GM23338 (cell line): ENCODE measurements at regions not wholly inside any gene's neighbourhood (a gene's known extent, or its start where the extent isn't known, plus 50 kb on each side); places are given as distances from the start of the nearest gene placed in this dataset.

Source experiments
- ATAC-seq: fragments of 200-7000 bp; cut with Tn5 transposase; 3 replicates; pipeline ENCODE4 v1.9.1; 2020
- DNase-seq: peaks from one replicate; pipeline ENCODE4 v3.0.0-alpha.2; 2015; ENCODE audit warnings: low spot score
- H2AFZ ChIP-seq: fragments of 200-600 bp; sonication (generic); 2 replicates; pipeline ENCODE4 v1.8.0; 2016; ENCODE audit warnings: antibody characterized with exemption, mild to moderate bottlenecking, moderate library complexity
- H3F3A ChIP-seq: fragments of 200-600 bp; sonication (generic); replicated peaks from 2 replicates; pipeline ENCODE4 v1.8.0; 2017; ENCODE audit warnings: antibody characterized with exemption, mixed run types, low read depth
- H3K27ac ChIP-seq: fragments of 200-600 bp; sonication (generic); 2 replicates; pipeline ENCODE4 v1.6.1; 2016; ENCODE audit warnings: low read depth
- H3K27me3 ChIP-seq: fragments of 200-600 bp; sonication (generic); 2 replicates; pipeline ENCODE4 v1.8.0; 2016; ENCODE audit warnings: mild to moderate bottlenecking, mixed run types, moderate library complexity; ENCODE audit not compliant: insufficient read depth
- H3K36me3 ChIP-seq: fragments of 200-600 bp; sonication (generic); 2 replicates; pipeline ENCODE4 v1.8.0; 2016; ENCODE audit warnings: mild to moderate bottlenecking; ENCODE audit not compliant: insufficient read depth
- H3K4me1 ChIP-seq: fragments of 200-600 bp; sonication (generic); 2 replicates; pipeline ENCODE4 v1.8.0; 2016; ENCODE audit warnings: mild to moderate bottlenecking, moderate library complexity; ENCODE audit not compliant: insufficient read depth
- H3K4me2 ChIP-seq: fragments of 200-600 bp; sonication (generic); 2 replicates; pipeline ENCODE4 v1.7.1; 2017; ENCODE audit warnings: mixed run types
- H3K4me3 ChIP-seq: fragments of 200-600 bp; sonication (generic); 2 replicates; pipeline ENCODE4 v1.6.1; 2016; ENCODE audit warnings: mixed run types
- H3K79me2 ChIP-seq: fragments of 200-600 bp; sonication (generic); replicated peaks from 2 replicates; pipeline ENCODE4 v1.8.0; 2017; ENCODE audit warnings: mild to moderate bottlenecking; ENCODE audit not compliant: insufficient read depth
- H3K9me2 ChIP-seq: fragments of 200-600 bp; sonication (generic); 2 replicates; pipeline ENCODE4 v1.8.0; 2017; ENCODE audit not compliant: insufficient read depth
- H4K20me1 ChIP-seq: fragments of 200-600 bp; sonication (generic); replicated peaks from 2 replicates; pipeline ENCODE4 v1.8.0; 2017; ENCODE audit warnings: mild to moderate bottlenecking; ENCODE audit not compliant: insufficient read depth
- H3K27ac Mint-ChIP-seq: 2 replicates; pipeline ENCODE4 v1.8.0; 2020; ENCODE audit warnings: inconsistent platforms, mild to moderate bottlenecking, moderate library complexity, mixed read lengths
- H3K27me3 Mint-ChIP-seq: 3 replicates; pipeline ENCODE4 v1.8.0; 2022; ENCODE audit warnings: low read depth, mild to moderate bottlenecking, moderate library complexity, mixed read lengths, inconsistent platforms; ENCODE audit not compliant: insufficient read depth, poor library complexity
- H3K36me3 Mint-ChIP-seq: 3 replicates; pipeline ENCODE4 v1.8.0; 2021; ENCODE audit warnings: low read depth, mild to moderate bottlenecking, inconsistent platforms, moderate library complexity, mixed read lengths
- H3K4me1 Mint-ChIP-seq: 3 replicates; pipeline ENCODE4 v1.8.0; 2020; ENCODE audit warnings: mild to moderate bottlenecking, inconsistent platforms, mixed read lengths
- H3K4me3 Mint-ChIP-seq: 3 replicates; pipeline ENCODE4 v1.8.0; 2021; ENCODE audit warnings: moderate library complexity, mild to moderate bottlenecking, inconsistent platforms, mixed read lengths
- H3K9me3 Mint-ChIP-seq: 3 replicates; pipeline ENCODE4 v1.8.0; 2020; ENCODE audit warnings: moderate library complexity, mild to moderate bottlenecking, inconsistent platforms, mixed read lengths
- CREB1 ChIP-seq: fragments of 250-450 bp; sonication (Bioruptor Pico); IDR thresholded peaks from 2 replicates; pipeline ENCODE4 v1.5.0; 2020; ENCODE audit warnings: low read depth, mild to moderate bottlenecking, moderate library complexity
- CTCF ChIP-seq, 2 experiments: fragments of 200-600 bp in 1 of 2; sonication (generic) in 1 of 2; conservative IDR thresholded peaks; 2 replicates each; pipeline versions ENCODE4 v1.5.1 to v1.6.1; 2016 to 2017; ENCODE audit warnings: antibody characterized with exemption in 2 of 2, low read depth in 2 of 2, mild to moderate bottlenecking in 2 of 2, moderate library complexity in 1 of 2
- ETS1 ChIP-seq: IDR thresholded peaks from 2 replicates; pipeline ENCODE4 v1.6.1; 2016; ENCODE audit warnings: antibody characterized with exemption
- EZH2 ChIP-seq: fragments of 200-600 bp; sonication (generic); IDR thresholded peaks from one replicate; pipeline ENCODE4 v1.8.0; 2017; ENCODE audit warnings: antibody characterized with exemption, mild to moderate bottlenecking, low read depth; ENCODE audit not compliant: unreplicated experiment
- EZH2phosphoT487 ChIP-seq: fragments of 200-600 bp; sonication (generic); IDR thresholded peaks from one replicate; pipeline ENCODE4 v1.8.1; 2018; ENCODE audit warnings: antibody characterized with exemption; ENCODE audit not compliant: unreplicated experiment
- JUNB ChIP-seq: IDR thresholded peaks from one replicate; pipeline ENCODE4 v1.6.1; 2016; ENCODE audit warnings: antibody characterized with exemption; ENCODE audit not compliant: unreplicated experiment
- POLR2AphosphoS5 ChIP-seq: IDR thresholded peaks from 2 replicates; pipeline ENCODE4 v1.6.1; 2016; ENCODE audit warnings: antibody characterized with exemption, low read depth
- REST ChIP-seq: IDR thresholded peaks from one replicate; pipeline ENCODE4 v1.6.1; 2018; ENCODE audit warnings: antibody characterized with exemption; ENCODE audit not compliant: unreplicated experiment
- STAT1 ChIP-seq: IDR thresholded peaks from one replicate; pipeline ENCODE4 v1.6.1; 2016; ENCODE audit warnings: antibody characterized with exemption; ENCODE audit not compliant: unreplicated experiment
- ZNF114 ChIP-seq: fragments of 250-450 bp; sonication (Bioruptor Pico); IDR thresholded peaks from 2 replicates; pipeline ENCODE4 v1.5.0; 2020; ENCODE audit warnings: mild to moderate bottlenecking, moderate library complexity
- ZNF331 ChIP-seq: fragments of 250-450 bp; sonication (Bioruptor Pico); IDR thresholded peaks from 2 replicates; pipeline ENCODE4 v1.5.0; 2020; ENCODE audit warnings: low read depth, mild to moderate bottlenecking, moderate library complexity

DNA sequence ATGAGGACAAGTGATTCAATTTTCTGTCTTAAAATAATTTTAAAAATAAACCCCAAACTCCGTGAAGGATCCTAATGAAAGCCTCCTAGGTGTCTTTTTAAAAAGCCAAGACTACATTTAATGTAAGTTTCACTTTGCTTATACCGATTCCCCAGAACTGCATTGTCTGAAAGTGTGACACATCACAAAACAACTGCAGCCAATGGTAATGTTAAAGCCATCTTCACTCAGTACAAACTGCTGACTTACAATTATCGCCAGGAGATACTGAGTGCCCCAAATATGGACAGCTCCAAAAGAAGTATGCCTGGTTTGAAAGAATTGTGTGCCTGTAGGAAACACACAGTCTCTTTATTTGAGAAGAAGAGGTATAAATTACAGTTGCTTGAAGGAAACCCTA, 73.7 kb upstream of the SPANXB1 start:
- Histone ChIP-seq H3K4me3 (no peak overlapping the region), H2AFZ (no peak overlapping the region), H3K79me2 (no peaks in the 10 kb centered on the region), H3K9me2 (no peaks in the 10 kb centered on the region), H3K27ac (no peak overlapping the region), H3K36me3 (no peaks in the 10 kb centered on the region), H3K4me1 (no peaks in the 10 kb centered on the region), H3F3A (no peaks in the 10 kb centered on the region), H3K27me3 (no peaks in the 10 kb centered on the region), H3K4me2 (no peak overlapping the region), H4K20me1 (no peaks in the 10 kb centered on the region)
- Mint-ChIP-seq H3K4me1 (no peaks in the 10 kb centered on the region; the same call in 2 of the 3 replicates), H3K27me3 (peaks cover 2% of the 10 kb centered on the region), H3K4me3 (no peak overlapping the region), H3K9me3 (peaks cover 6% of the 10 kb centered on the region), H3K36me3 (peaks cover 4% of the 10 kb centered on the region; the same call in 2 of the 3 replicates), H3K27ac (no peak overlapping the region)
- no peak for ATAC-seq
- TF ChIP-seq CTCF (conservative IDR thresholded peaks at IDR 0.05; ENCODE audit: low read depth in 2 of 2): no peak
- TF ChIP-seq JUNB: no peak
- no peak for TF ChIP-seq CREB1
- TF ChIP-seq ETS1: no peak
- TF ChIP-seq ZNF331 (CRISPR knock-in tag): no peak
- DNase-seq: no peak

DNA sequence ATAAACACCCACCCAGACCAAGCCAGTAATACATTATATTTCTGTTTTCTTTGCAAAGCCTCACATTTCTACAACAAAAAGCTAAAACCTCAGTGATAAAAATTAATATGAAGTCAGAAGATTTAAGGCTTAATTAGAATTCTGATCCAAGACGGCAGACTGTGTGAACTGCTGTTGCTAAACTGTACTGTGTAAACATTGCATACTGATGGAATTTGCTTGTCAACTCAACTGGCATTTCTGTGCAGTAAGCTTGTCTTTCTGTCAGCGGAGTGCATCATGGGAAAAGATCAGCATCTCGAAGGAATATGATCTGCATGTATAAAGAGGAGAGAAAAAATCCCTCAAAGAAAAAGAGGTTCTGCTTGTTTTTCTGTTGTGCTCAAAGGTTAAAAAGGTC, 69.4 kb upstream of the SPANXB1 start:
- Histone ChIP-seq H4K20me1 (no peaks in the 10 kb centered on the region), H3K27me3 (no peaks in the 10 kb centered on the region), H3K9me2 (no peaks in the 10 kb centered on the region), H3K4me2 (no peak overlapping the region), H3F3A (no peaks in the 10 kb centered on the region), H3K4me3 (no peak overlapping the region), H3K79me2 (no peaks in the 10 kb centered on the region), H3K27ac (no peak overlapping the region), H2AFZ (no peak overlapping the region), H3K36me3 (no peaks in the 10 kb centered on the region), H3K4me1 (no peaks in the 10 kb centered on the region)
- Mint-ChIP-seq H3K27me3 (no peaks in the 10 kb centered on the region), H3K27ac (no peak overlapping the region), H3K36me3 (peaks cover 4% of the 10 kb centered on the region; the same call in 2 of the 3 replicates), H3K9me3 (peaks cover 6% of the 10 kb centered on the region), H3K4me3 (no peak overlapping the region), H3K4me1 (no peaks in the 10 kb centered on the region; the same call in 2 of the 3 replicates)
- ATAC-seq (no peak), DNase-seq (no peak)
- TF ChIP-seq STAT1 (no peak), EZH2 (no peak), EZH2phosphoT487 (no peak), CTCF (conservative IDR thresholded peaks at IDR 0.05; ENCODE audit: low read depth in 2 of 2) (no peak), CREB1 (no peak), ZNF114 (CRISPR knock-in tag) (no peak), ZNF331 (CRISPR knock-in tag) (no peak), JUNB (no peak), POLR2AphosphoS5 (no peak), REST (no peak)
